SK-N-SH (cell line): ENCODE measurements at regions not wholly inside any gene's neighbourhood (a gene's known extent, or its start where the extent isn't known, plus 50 kb on each side); places are given as distances from the start of the nearest gene placed in this dataset.

Experiments
- CTCF ChIP-seq: fragments of 200-600 bp; sonication (generic); IDR thresholded peaks from 2 replicates; pipeline ENCODE4 v1.6.1; 2017; ENCODE audit warnings: antibody characterized with exemption, mild to moderate bottlenecking, moderate library complexity
- EZH2phosphoT487 ChIP-seq: fragments of 200-600 bp; sonication (generic); IDR thresholded peaks from 2 replicates; pipeline ENCODE4 v1.6.1; 2017; ENCODE audit warnings: low read depth, mixed run types, mild to moderate bottlenecking, antibody characterized with exemption, moderate library complexity, borderline replicate concordance
- MEF2A ChIP-seq: IDR thresholded peaks from 2 replicates; pipeline ENCODE4 v1.4.0; 2012; ENCODE audit warnings: low read depth, borderline replicate concordance
- POLR2AphosphoS5 ChIP-seq: IDR thresholded peaks from 2 replicates; pipeline ENCODE4 v1.6.1; 2012; ENCODE audit warnings: low read depth, low read length
- RXRA ChIP-seq: IDR thresholded peaks from 2 replicates; pipeline ENCODE4 v1.4.0; 2012; ENCODE audit warnings: low read depth, mild to moderate bottlenecking, borderline replicate concordance
- TEAD4 ChIP-seq: IDR thresholded peaks from 2 replicates; pipeline ENCODE4 v1.4.0; 2012; ENCODE audit warnings: mild to moderate bottlenecking, borderline replicate concordance; ENCODE audit not compliant: insufficient read depth
- TF ChIP-seq, protein P1 (sequence below): fragments of 150-350 bp; IDR thresholded peaks from 2 replicates; pipeline ENCODE4 v1.6.1; 2017; ENCODE audit warnings: antibody characterized with exemption, low read length, low read depth, borderline replicate concordance

DNA sequence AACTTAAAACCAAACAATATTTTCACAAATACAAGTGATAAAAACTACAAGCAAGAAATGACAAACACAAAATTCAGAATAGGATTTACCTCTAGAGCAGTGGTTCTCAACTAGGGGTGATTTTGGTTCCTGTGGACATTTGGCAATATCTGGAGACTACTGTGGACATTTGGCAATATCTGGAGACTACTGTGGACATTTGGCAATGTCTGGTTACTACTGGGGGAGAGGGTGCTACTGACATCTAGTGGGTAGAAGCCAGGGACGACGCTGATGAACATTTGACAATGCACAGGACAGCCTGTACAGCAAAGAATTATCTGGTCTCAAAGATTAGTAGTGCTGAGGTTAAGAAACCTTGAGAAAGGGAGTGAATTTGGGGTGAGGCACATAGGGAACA lies 169.8 kb downstream of the CLCN4 start:
- peak; percentile 48 for TF ChIP-seq CTCF
- no peak for TF ChIP-seq POLR2AphosphoS5
- no peak for TF ChIP-seq RXRA
- TF ChIP-seq EZH2phosphoT487: no peak
- TF ChIP-seq, protein P1, sequence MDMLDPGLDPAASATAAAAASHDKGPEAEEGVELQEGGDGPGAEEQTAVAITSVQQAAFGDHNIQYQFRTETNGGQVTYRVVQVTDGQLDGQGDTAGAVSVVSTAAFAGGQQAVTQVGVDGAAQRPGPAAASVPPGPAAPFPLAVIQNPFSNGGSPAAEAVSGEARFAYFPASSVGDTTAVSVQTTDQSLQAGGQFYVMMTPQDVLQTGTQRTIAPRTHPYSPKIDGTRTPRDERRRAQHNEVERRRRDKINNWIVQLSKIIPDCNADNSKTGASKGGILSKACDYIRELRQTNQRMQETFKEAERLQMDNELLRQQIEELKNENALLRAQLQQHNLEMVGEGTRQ: no peak
- no peak for TF ChIP-seq TEAD4
- TF ChIP-seq MEF2A: no peak
